Neural crest cell (in vitro differentiated cells): ENCODE measurements at regions not wholly inside any gene's neighbourhood (a gene's known extent, or its start where the extent isn't known, plus 50 kb on each side); places are given as distances from the start of the nearest gene placed in this dataset.

Experiments used
- DNase-seq: peaks from one replicate; pipeline ENCODE4 v3.0.0; 2021; ENCODE audit warnings: low read depth, mixed read lengths, low spot score
- H3K27ac Mint-ChIP-seq: one replicate; pipeline ENCODE4 v1.8.0; 2021; ENCODE audit warnings: mild to moderate bottlenecking, mixed read lengths; ENCODE audit not compliant: unreplicated experiment
- H3K27me3 Mint-ChIP-seq: 2 replicates; pipeline ENCODE4 v1.8.0; 2021; ENCODE audit warnings: low read depth, mild to moderate bottlenecking, mixed read lengths
- H3K36me3 Mint-ChIP-seq: 2 replicates; pipeline ENCODE4 v1.8.0; 2021; ENCODE audit warnings: low read depth, mild to moderate bottlenecking, mixed read lengths
- H3K4me1 Mint-ChIP-seq: 2 replicates; pipeline ENCODE4 v1.8.0; 2021; ENCODE audit warnings: mixed read lengths
- H3K4me3 Mint-ChIP-seq: one replicate; pipeline ENCODE4 v1.8.0; 2021; ENCODE audit warnings: mild to moderate bottlenecking, mixed read lengths
- H3K9me3 Mint-ChIP-seq: 2 replicates; pipeline ENCODE4 v1.8.0; 2021; ENCODE audit warnings: mixed read lengths
- TF ChIP-seq, protein P1 (sequence below): fragments of 200-600 bp; sonication (generic); conservative IDR thresholded peaks from 2 replicates; pipeline ENCODE4 v1.5.0; 2021; ENCODE audit warnings: antibody characterized with exemption, mild to moderate bottlenecking

DNA sequence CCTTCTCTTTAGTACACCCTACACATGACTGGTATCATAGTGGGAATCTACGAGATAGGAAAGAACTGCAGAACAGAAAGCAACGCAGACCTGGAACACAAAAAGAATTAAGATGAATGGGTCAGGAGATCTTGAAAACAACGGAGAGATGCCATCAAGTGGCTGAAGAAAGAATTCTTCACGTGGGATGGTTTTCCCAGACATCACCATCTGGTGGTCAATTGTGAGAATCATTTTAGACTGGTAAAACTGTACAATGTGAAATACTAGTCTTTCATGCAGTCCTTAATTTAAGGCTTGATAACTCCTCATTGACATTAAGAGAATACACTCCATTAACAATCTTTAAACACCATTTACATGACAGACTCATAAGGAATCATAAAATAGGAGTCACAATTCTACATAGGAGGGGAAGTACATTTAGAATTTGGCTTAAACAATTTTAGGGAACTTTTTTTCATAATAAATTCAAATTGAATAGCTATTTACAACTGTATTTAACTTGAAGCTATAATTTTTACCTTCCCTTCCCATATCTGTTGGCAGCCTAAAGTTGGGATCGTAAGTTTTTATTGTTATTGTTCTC is 128.4 kb upstream of the TRPM3 start:
- peak; percentile 14 for DNase-seq
- H3K36me3 Mint-ChIP-seq, result no peaks in the 10 kb centered on the region
- no peak overlapping the region for H3K4me3 Mint-ChIP-seq
- H3K9me3 Mint-ChIP-seq, result peaks cover 1% of the 10 kb centered on the region
- H3K4me1 Mint-ChIP-seq, result peaks cover 25% of the 10 kb centered on the region
- H3K27ac Mint-ChIP-seq, result no peak overlapping the region
- TF ChIP-seq, protein P1, sequence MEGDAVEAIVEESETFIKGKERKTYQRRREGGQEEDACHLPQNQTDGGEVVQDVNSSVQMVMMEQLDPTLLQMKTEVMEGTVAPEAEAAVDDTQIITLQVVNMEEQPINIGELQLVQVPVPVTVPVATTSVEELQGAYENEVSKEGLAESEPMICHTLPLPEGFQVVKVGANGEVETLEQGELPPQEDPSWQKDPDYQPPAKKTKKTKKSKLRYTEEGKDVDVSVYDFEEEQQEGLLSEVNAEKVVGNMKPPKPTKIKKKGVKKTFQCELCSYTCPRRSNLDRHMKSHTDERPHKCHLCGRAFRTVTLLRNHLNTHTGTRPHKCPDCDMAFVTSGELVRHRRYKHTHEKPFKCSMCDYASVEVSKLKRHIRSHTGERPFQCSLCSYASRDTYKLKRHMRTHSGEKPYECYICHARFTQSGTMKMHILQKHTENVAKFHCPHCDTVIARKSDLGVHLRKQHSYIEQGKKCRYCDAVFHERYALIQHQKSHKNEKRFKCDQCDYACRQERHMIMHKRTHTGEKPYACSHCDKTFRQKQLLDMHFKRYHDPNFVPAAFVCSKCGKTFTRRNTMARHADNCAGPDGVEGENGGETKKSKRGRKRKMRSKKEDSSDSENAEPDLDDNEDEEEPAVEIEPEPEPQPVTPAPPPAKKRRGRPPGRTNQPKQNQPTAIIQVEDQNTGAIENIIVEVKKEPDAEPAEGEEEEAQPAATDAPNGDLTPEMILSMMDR, result peak; percentile 89
- H3K27me3 Mint-ChIP-seq, result peaks cover 3% of the 10 kb centered on the region

DNA sequence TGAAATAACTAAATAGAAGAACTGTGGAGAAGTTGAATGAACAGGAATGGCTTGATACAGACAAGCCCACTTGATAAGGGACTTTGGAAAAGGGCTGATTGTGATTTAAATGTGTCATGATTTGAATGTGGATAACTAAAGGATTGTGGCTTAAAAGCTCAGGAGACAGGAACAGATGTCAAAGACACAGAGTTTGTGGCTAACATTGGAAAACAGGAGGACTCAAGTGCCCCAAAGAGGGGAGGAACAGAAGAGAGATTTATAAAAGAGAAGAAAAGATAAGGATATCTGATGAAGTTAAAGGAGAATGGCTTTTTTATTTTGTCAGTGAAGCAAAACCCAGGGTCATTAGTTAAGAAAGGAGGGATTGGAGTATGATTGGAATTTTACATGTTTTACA is 124.2 kb upstream of the TRPM3 start:
- H3K27me3 Mint-ChIP-seq, result peaks cover 1% of the 10 kb centered on the region
- H3K27ac Mint-ChIP-seq, result no peak overlapping the region
- no peaks in the 10 kb centered on the region for H3K36me3 Mint-ChIP-seq
- DNase-seq, result no peak
- peaks cover 33% of the 10 kb centered on the region for H3K4me1 Mint-ChIP-seq
- TF ChIP-seq, protein P1, result no peak
- H3K9me3 Mint-ChIP-seq, result peaks cover 4% of the 10 kb centered on the region
- H3K4me3 Mint-ChIP-seq, result no peak overlapping the region

DNA sequence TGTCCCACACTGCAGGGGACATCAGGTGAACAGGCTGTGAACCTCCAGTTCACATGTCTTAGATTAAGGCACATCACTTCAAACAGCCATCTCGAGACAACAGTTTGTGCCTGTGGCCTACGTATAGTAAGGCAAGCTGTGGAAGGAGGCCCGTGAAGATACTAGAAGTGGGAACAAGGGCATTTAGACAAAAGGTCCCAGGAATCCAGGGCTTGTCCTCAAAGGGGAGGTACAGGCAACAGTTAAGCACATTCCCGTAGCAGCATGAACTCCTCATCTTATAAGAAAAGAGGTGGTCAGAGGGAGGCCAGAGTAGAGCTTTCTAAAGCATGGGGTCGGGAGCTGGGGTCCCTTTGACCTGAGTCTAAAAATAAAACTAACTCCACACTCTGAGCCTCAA is 122.5 kb upstream of the TRPM3 start:
- Mint-ChIP-seq H3K4me3 (no peak overlapping the region), H3K9me3 (peaks cover 4% of the 10 kb centered on the region), H3K4me1 (peaks cover 22% of the 10 kb centered on the region), H3K27me3 (no peaks in the 10 kb centered on the region), H3K36me3 (no peaks in the 10 kb centered on the region), H3K27ac (no peak overlapping the region)
- DNase-seq, result no peak
- TF ChIP-seq, protein P1, result no peak

DNA sequence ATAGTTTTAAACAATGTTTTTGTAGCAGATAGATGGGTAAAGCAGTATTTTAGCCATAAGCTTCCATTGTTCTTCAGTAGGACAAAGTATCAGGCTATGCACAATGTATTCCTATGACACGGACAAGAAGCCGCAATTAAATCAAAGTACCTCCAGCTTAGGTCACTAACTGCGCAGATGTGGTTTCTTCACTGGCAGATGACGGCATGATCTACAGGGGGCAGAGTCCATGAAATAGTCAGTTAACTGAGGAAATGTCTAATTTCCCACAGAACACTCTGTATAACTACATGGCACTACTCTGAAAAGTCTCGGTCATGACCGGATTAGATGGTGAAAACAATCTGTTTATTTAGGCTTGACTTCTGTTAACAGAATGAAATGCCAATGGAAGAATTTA is 120.7 kb upstream of the TRPM3 start:
- TF ChIP-seq, protein P1, result no peak
- no peak overlapping the region for H3K27ac Mint-ChIP-seq
- H3K9me3 Mint-ChIP-seq, result peaks cover 4% of the 10 kb centered on the region
- no peaks in the 10 kb centered on the region for H3K36me3 Mint-ChIP-seq
- DNase-seq, result no peak
- no peak overlapping the region for H3K4me3 Mint-ChIP-seq
- H3K4me1 Mint-ChIP-seq, result peaks cover 22% of the 10 kb centered on the region
- no peaks in the 10 kb centered on the region for H3K27me3 Mint-ChIP-seq

DNA sequence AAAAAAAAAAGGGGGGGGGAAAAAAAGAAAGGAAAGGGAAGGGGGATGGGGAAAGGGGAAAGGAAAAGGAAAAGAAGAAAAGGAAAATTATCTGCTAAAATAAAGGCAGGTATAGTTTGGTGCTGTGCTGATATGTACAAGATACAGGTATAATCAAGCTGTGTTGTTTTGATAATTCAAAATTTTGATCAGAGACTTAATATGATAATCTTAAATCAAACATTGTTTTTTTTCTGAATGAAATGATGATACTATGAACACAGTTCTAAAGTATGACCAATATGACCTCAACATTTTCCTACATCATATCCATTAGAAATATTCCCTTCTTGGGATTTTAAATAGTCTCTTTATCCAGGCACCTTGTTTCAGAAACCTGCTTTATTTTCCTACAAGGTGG is 115.6 kb upstream of the TRPM3 start:
- no peak for DNase-seq
- no peaks in the 10 kb centered on the region for H3K36me3 Mint-ChIP-seq
- no peaks in the 10 kb centered on the region for H3K27me3 Mint-ChIP-seq
- peaks cover 2% of the 10 kb centered on the region for H3K9me3 Mint-ChIP-seq
- no peak overlapping the region for H3K27ac Mint-ChIP-seq
- no peaks in the 10 kb centered on the region for H3K4me1 Mint-ChIP-seq
- TF ChIP-seq, protein P1, result no peak
- H3K4me3 Mint-ChIP-seq, result no peak overlapping the region
